ENCODE measurements at regions not wholly inside any gene's neighbourhood (a gene's known extent, or its start where the extent isn't known, plus 50 kb on each side); places are given as distances from the start of the nearest gene placed in this dataset.
"Not testable (repeated sequence)": the region's sequence is repeated elsewhere in the genome, so short reads cannot be mapped to it uniquely, and the experiment has no call there.

- DNase-seq: no peak
Observed at GRCh38 chr4:114304567-114304966, 294.0 kb upstream of the UGT8 start.

GRCh38 chr4:114306946-114307345 is 291.7 kb upstream of the UGT8 start:
- no peak for DNase-seq

GRCh38 chr4:114310296-114310925 is 288.2 kb upstream of the UGT8 start:
- no peak for DNase-seq

- no peak for DNase-seq
Observed at GRCh38 chr4:114311787-114312186, 286.8 kb upstream of the UGT8 start.

GRCh38 chr4:114312338-114312737 is 286.3 kb upstream of the UGT8 start:
- DNase-seq: no peak

- no peak for DNase-seq
Observed at GRCh38 chr4:114316789-114317188, 281.8 kb upstream of the UGT8 start.

- no peak for DNase-seq
Observed at GRCh38 chr4:114317564-114317963, 281.0 kb upstream of the UGT8 start.

- DNase-seq: no peak
Observed at GRCh38 chr4:114318309-114318708, 280.3 kb upstream of the UGT8 start.

GRCh38 chr4:114320126-114320525 is 278.5 kb upstream of the UGT8 start:
- DNase-seq: peak; percentile 31

GRCh38 chr4:114321366-114321765 is 277.2 kb upstream of the UGT8 start:
- DNase-seq: no peak

GRCh38 chr4:114323841-114324240 is 274.8 kb upstream of the UGT8 start:
- no peak for DNase-seq

GRCh38 chr4:114326358-114326757 is 272.2 kb upstream of the UGT8 start:
- DNase-seq: no peak

- DNase-seq: no peak
Observed at GRCh38 chr4:114332119-114332518, 266.5 kb upstream of the UGT8 start.

- DNase-seq: not testable (repeated sequence)
Observed at GRCh38 chr4:114334363-114334762, 264.2 kb upstream of the UGT8 start.

- DNase-seq: no peak
Observed at GRCh38 chr4:114334884-114335330, 263.7 kb upstream of the UGT8 start.

- DNase-seq: no peak
Observed at GRCh38 chr4:114335339-114335738, 263.3 kb upstream of the UGT8 start.

GRCh38 chr4:114343015-114343414 is 255.6 kb upstream of the UGT8 start:
- no peak for DNase-seq

GRCh38 chr4:114349543-114350175 is 248.9 kb upstream of the UGT8 start:
- DNase-seq: peak; percentile 79

GRCh38 chr4:114358901-114359300 is 239.7 kb upstream of the UGT8 start:
- no peak for DNase-seq

GRCh38 chr4:114361249-114361648 is 237.4 kb upstream of the UGT8 start:
- no peak for DNase-seq

- DNase-seq: peak; percentile 99
Observed at GRCh38 chr4:114364857-114365256, 233.8 kb upstream of the UGT8 start.

GRCh38 chr4:114365591-114365990 is 233.0 kb upstream of the UGT8 start:
- DNase-seq: no peak

- peak; percentile 39 for DNase-seq
Observed at GRCh38 chr4:114366368-114366767, 232.2 kb upstream of the UGT8 start.

- DNase-seq: no peak
Observed at GRCh38 chr4:114368751-114369150, 229.9 kb upstream of the UGT8 start.

GRCh38 chr4:114373508-114373907 is 225.1 kb upstream of the UGT8 start:
- DNase-seq: no peak

Measured in fibroblast of skin of back (primary cell).